DOHH2 (cell line): ENCODE measurements at regions not wholly inside any gene's neighbourhood (a gene's known extent, or its start where the extent isn't known, plus 50 kb on each side); places are given as distances from the start of the nearest gene placed in this dataset.

Experiments
- H3F3A ChIP-seq: fragments of 200-600 bp; sonication (generic), shearing (Covaris generic); 2 replicates; pipeline ENCODE4 v1.6.0; 2016; ENCODE audit warnings: antibody characterized with exemption, mild to moderate bottlenecking; ENCODE audit not compliant: control insufficient read depth, insufficient read depth
- H3K27ac ChIP-seq: fragments of 200-600 bp; sonication (generic); 2 replicates; pipeline ENCODE4 v1.5.1; 2014; ENCODE audit warnings: low read depth, mild to moderate bottlenecking, low read length, moderate library complexity
- H3K27me3 ChIP-seq: fragments of 200-600 bp; sonication (generic); 2 replicates; pipeline ENCODE4 v1.6.1; 2014; ENCODE audit warnings: mild to moderate bottlenecking, low read length, mixed read lengths; ENCODE audit not compliant: control insufficient read depth
- H3K36me3 ChIP-seq: fragments of 200-600 bp; sonication (generic); 2 replicates; pipeline ENCODE4 v1.6.1; 2014; ENCODE audit warnings: mild to moderate bottlenecking, low read length, moderate library complexity, mixed read lengths; ENCODE audit not compliant: control insufficient read depth
- H3K4me1 ChIP-seq: fragments of 200-600 bp; sonication (generic); 2 replicates; pipeline ENCODE4 v1.6.1; 2014; ENCODE audit warnings: mild to moderate bottlenecking, low read length, mixed read lengths; ENCODE audit not compliant: control insufficient read depth
- H3K4me2 ChIP-seq: fragments of 200-600 bp; sonication (generic); 2 replicates; pipeline ENCODE4 v1.6.0; 2014; ENCODE audit warnings: mild to moderate bottlenecking, low read length, moderate library complexity
- H3K4me3 ChIP-seq: fragments of 200-600 bp; sonication (generic); 2 replicates; pipeline ENCODE4 v1.5.1; 2014; ENCODE audit warnings: mild to moderate bottlenecking, low read length, mixed read lengths
- H3K79me2 ChIP-seq: fragments of 200-600 bp; sonication (generic); 2 replicates; pipeline ENCODE4 v1.6.1; 2014; ENCODE audit warnings: mild to moderate bottlenecking, low read length, mixed read lengths; ENCODE audit not compliant: control insufficient read depth
- H3K9me2 ChIP-seq: fragments of 200-600 bp; sonication (generic); replicated peaks from 2 replicates; pipeline ENCODE4 v1.6.1; 2014; ENCODE audit warnings: mild to moderate bottlenecking, low read length, mixed read lengths; ENCODE audit not compliant: control insufficient read depth
- H3K9me3 ChIP-seq: fragments of 200-600 bp; sonication (generic); 2 replicates; pipeline ENCODE4 v1.6.1; 2014; ENCODE audit warnings: antibody characterized with exemption, low read length, mixed read lengths; ENCODE audit not compliant: control insufficient read depth, insufficient read depth
- H4K20me1 ChIP-seq: fragments of 200-600 bp; sonication (generic); 2 replicates; pipeline ENCODE4 v1.6.0; 2014; ENCODE audit warnings: low read depth, mild to moderate bottlenecking, antibody characterized with exemption, low read length, moderate library complexity; ENCODE audit not compliant: control insufficient read depth, insufficient read depth
- CTCF ChIP-seq: fragments of 200-600 bp; sonication (generic); IDR thresholded peaks from one replicate; pipeline ENCODE4 v1.5.1; 2014; ENCODE audit warnings: antibody characterized with exemption, mild to moderate bottlenecking, low read depth, low read length; ENCODE audit not compliant: poor library complexity, severe bottlenecking
- EZH2phosphoT487 ChIP-seq: fragments of 200-600 bp; sonication (generic); IDR thresholded peaks from 2 replicates; pipeline ENCODE4 v1.6.1; 2017; ENCODE audit warnings: borderline replicate concordance, mild to moderate bottlenecking, antibody characterized with exemption, low read length, moderate library complexity, mixed read lengths

GRCh38 chr7:41175435-41175834 lies 527.5 kb downstream of the INHBA start:
- H3K36me3 ChIP-seq: no peaks in the 10 kb centered on the region
- H3K79me2 ChIP-seq: no peaks in the 10 kb centered on the region
- no peak overlapping the region for H3K4me3 ChIP-seq
- no peaks in the 10 kb centered on the region for H3K9me3 ChIP-seq
- no peaks in the 10 kb centered on the region for H3K9me2 ChIP-seq
- no peak for TF ChIP-seq CTCF
- TF ChIP-seq EZH2phosphoT487: no peak
- no peak overlapping the region for H3K27ac ChIP-seq
- no peaks in the 10 kb centered on the region for H4K20me1 ChIP-seq
- H3K27me3 ChIP-seq: no peaks in the 10 kb centered on the region
- no peak overlapping the region for H3K4me2 ChIP-seq
- H3F3A ChIP-seq: no peaks in the 10 kb centered on the region
- H3K4me1 ChIP-seq: no peaks in the 10 kb centered on the region

DNA sequence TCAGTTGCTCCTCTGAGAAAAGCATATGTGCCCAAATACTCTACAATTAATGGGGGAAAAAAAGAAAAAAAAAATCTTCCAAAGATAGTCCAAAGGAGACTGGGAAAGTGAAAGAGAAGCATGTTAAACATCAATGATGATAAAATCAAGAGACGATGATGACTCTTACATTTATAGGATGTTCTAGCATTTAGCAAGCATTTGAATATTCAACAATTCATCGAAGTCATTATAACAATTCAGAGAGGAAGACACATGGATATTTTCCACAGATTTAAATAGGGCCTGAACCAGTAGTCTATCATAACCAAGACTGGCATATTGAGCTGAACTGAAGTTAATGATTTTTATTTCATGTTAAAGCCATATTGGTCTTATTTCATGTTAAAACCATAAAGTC lies 528.4 kb downstream of the INHBA start:
- Histone ChIP-seq H3K79me2 (no peaks in the 10 kb centered on the region), H4K20me1 (no peaks in the 10 kb centered on the region), H3K9me3 (no peaks in the 10 kb centered on the region), H3F3A (no peaks in the 10 kb centered on the region), H3K4me2 (no peak overlapping the region), H3K27ac (no peak overlapping the region), H3K9me2 (no peaks in the 10 kb centered on the region), H3K27me3 (no peaks in the 10 kb centered on the region), H3K4me3 (no peak overlapping the region), H3K4me1 (no peaks in the 10 kb centered on the region), H3K36me3 (no peaks in the 10 kb centered on the region)
- TF ChIP-seq EZH2phosphoT487 (no peak), CTCF (no peak)

DNA sequence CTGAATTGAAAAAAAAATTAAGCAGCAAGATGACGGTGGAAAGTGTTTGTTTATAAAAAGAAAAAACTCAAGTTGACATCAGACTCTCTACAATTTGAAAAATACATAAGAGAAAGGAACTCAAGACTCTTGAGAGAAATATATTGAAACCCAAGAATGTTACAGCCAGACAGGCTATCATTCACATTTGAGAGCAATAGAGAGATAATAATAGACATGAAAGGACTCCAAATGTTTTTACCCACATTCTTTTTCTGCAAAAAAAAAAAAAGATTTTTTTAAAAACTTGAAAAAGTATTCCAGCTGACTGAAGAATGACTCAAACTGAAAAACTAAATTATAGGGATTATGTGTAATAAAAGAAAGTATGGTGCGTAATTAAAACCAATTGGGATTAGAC lies 532.4 kb downstream of the INHBA start:
- Histone ChIP-seq H3K4me2 (no peak overlapping the region), H3K27me3 (no peaks in the 10 kb centered on the region), H3K9me2 (no peaks in the 10 kb centered on the region), H3K27ac (no peak overlapping the region), H3K9me3 (no peaks in the 10 kb centered on the region), H3K36me3 (no peaks in the 10 kb centered on the region), H3K4me3 (no peak overlapping the region), H3K79me2 (no peaks in the 10 kb centered on the region), H3F3A (no peaks in the 10 kb centered on the region), H4K20me1 (no peaks in the 10 kb centered on the region), H3K4me1 (no peaks in the 10 kb centered on the region)
- TF ChIP-seq EZH2phosphoT487 (no peak), CTCF (no peak)

DNA sequence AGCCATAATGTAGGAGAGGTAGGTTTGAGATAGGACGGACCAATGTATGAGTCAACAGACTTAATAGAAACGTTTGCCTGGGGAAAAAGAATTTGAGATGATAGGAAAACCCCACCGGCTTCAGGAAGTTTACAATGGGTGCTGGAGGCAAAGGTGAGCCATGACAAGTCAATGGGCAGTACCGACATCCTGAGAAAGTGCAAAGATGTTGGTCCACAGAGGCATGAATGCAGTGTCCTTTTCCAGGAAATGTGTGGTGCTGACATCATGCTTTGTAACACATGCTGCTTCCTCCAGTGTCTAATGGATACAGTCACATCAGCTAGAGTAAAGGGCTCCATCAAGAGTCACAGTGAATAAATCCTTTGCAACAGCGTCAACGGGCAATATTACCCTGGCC lies 533.6 kb downstream of the INHBA start:
- Histone ChIP-seq H3K27ac (no peak overlapping the region), H4K20me1 (no peaks in the 10 kb centered on the region), H3K79me2 (no peaks in the 10 kb centered on the region), H3K4me2 (no peak overlapping the region), H3K27me3 (no peaks in the 10 kb centered on the region), H3K4me3 (no peak overlapping the region), H3K36me3 (no peaks in the 10 kb centered on the region), H3K4me1 (no peaks in the 10 kb centered on the region), H3K9me3 (no peaks in the 10 kb centered on the region), H3F3A (no peaks in the 10 kb centered on the region), H3K9me2 (no peaks in the 10 kb centered on the region)
- TF ChIP-seq CTCF: no peak
- no peak for TF ChIP-seq EZH2phosphoT487
